GM23338 (cell line): ENCODE measurements at regions not wholly inside any gene's neighbourhood (a gene's known extent, or its start where the extent isn't known, plus 50 kb on each side); places are given as distances from the start of the nearest gene placed in this dataset.

Source experiments
- CTCF ChIP-seq, 2 experiments: fragments of 200-600 bp in 1 of 2; sonication (generic) in 1 of 2; conservative IDR thresholded peaks; 2 replicates each; pipeline versions ENCODE4 v1.5.1 to v1.6.1; 2016 to 2017; ENCODE audit warnings: antibody characterized with exemption in 2 of 2, low read depth in 2 of 2, mild to moderate bottlenecking in 2 of 2, moderate library complexity in 1 of 2
- EZH2 ChIP-seq: fragments of 200-600 bp; sonication (generic); IDR thresholded peaks from one replicate; pipeline ENCODE4 v1.8.0; 2017; ENCODE audit warnings: antibody characterized with exemption, mild to moderate bottlenecking, low read depth; ENCODE audit not compliant: unreplicated experiment
- POLR2AphosphoS5 ChIP-seq: IDR thresholded peaks from 2 replicates; pipeline ENCODE4 v1.6.1; 2016; ENCODE audit warnings: antibody characterized with exemption, low read depth

DNA sequence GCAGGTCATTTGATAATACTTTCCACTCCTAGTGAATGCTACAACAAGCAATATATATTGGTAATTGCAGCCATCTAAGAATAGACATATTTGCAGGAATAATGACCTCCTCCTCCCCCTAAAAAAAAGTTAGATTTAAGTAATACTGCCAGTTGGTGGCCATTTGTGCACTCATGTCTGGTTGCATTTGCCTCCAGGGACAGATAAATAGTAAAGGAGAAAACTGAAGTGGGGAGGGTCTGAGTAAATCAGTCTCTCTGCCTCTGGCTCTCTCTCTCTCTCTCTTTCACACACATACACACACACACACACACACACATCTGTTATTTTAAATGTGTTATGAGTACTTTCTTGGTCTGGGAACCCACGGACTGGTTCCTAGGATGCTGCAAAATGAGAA is 125.5 kb upstream of the UQCRFS1 start:
- no peak for TF ChIP-seq EZH2
- TF ChIP-seq CTCF (conservative IDR thresholded peaks at IDR 0.05; ENCODE audit: low read depth in 2 of 2): no peak
- TF ChIP-seq POLR2AphosphoS5: no peak
